ENCODE measurements at regions not wholly inside any gene's neighbourhood (a gene's known extent, or its start where the extent isn't known, plus 50 kb on each side); places are given as distances from the start of the nearest gene placed in this dataset.

DNA sequence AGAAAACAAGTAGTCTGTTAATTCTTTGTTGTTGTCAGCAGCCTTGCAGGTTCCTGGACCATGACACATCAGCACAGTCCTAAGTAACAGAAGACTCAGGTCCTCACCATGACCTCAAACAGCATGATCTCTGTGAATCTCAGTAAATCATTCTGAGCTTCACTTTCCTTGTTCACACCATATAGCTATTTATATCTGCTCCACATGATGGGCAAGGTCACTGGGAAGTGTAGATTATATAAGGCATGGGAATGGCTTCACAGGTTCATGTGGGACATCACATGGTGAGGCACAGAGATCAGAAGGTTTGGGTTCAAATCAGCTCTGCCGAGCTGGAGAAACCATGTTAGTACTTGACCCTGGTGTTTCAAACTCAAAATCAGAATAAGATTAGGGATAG lies 245.4 kb upstream of the SPTLC3 start:
- whole genome bisulfite sequencing, 2 donors, result 87 to 88% methylated on average over 1 of the region's 1 CpG
- no peak overlapping the region for H3K4me3 ChIP-seq

DNA sequence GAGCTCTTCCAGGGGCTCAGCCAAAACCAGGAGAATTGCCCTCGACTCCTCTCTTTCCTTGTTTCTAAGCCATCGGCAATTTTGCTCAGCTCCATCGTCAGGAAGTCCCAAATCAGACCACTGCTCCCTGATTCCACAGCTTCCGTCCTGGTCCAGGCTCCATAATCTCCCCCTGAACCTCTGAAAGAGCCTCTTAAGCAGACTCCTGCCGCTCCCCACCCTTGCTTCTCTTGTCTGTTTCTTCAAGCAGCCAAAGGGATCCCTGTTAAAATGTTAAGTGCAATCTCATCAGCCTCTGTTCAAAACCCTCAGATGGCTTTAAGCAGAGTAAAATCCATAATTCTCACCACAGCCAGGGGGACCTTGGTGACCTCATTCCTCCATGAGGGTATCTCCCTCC lies 244.7 kb upstream of the SPTLC3 start:
- Histone ChIP-seq H3K4me3 (no peak overlapping the region), H3K27ac (no peak overlapping the region), H3K4me1 (no peaks in the 10 kb centered on the region), H3K36me3 (no peaks in the 10 kb centered on the region), H3K9me3 (no peaks in the 10 kb centered on the region), H3K27me3 (no peaks in the 10 kb centered on the region)
- ATAC-seq (ENCODE audit: low FRiP score in 2 of 2), result no peak
- no peak for DNase-seq
- TF ChIP-seq EP300 (IDR thresholded peaks at IDR 0.05), result no peak
- TF ChIP-seq POLR2A (IDR thresholded peaks at IDR 0.05), result no peak
- TF ChIP-seq, protein P1, sequence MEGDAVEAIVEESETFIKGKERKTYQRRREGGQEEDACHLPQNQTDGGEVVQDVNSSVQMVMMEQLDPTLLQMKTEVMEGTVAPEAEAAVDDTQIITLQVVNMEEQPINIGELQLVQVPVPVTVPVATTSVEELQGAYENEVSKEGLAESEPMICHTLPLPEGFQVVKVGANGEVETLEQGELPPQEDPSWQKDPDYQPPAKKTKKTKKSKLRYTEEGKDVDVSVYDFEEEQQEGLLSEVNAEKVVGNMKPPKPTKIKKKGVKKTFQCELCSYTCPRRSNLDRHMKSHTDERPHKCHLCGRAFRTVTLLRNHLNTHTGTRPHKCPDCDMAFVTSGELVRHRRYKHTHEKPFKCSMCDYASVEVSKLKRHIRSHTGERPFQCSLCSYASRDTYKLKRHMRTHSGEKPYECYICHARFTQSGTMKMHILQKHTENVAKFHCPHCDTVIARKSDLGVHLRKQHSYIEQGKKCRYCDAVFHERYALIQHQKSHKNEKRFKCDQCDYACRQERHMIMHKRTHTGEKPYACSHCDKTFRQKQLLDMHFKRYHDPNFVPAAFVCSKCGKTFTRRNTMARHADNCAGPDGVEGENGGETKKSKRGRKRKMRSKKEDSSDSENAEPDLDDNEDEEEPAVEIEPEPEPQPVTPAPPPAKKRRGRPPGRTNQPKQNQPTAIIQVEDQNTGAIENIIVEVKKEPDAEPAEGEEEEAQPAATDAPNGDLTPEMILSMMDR (IDR thresholded peaks at IDR 0.05), result no peak
- no peak for TF ChIP-seq POLR2AphosphoS5 (IDR thresholded peaks at IDR 0.05)
- WGBS, 2 donors, result 76 to 77% methylated on average over 5 of the region's 5 CpGs

More for the DNA sequence above, 245.4 kb upstream of the SPTLC3 start:
- ATAC-seq (ENCODE audit: low FRiP score in 2 of 2) (no peak), DNase-seq (no peak)
- no peaks in the 10 kb centered on the region for H3K4me1 ChIP-seq
- no peak overlapping the region for H3K27ac ChIP-seq
- TF ChIP-seq EP300 (IDR thresholded peaks at IDR 0.05) (no peak), POLR2A (IDR thresholded peaks at IDR 0.05) (no peak), POLR2AphosphoS5 (IDR thresholded peaks at IDR 0.05) (no peak)
- TF ChIP-seq, protein P1 (IDR thresholded peaks at IDR 0.05), result no peak
- H3K36me3 ChIP-seq, result no peaks in the 10 kb centered on the region
- no peaks in the 10 kb centered on the region for H3K27me3 ChIP-seq
- H3K9me3 ChIP-seq, result no peaks in the 10 kb centered on the region

DNA sequence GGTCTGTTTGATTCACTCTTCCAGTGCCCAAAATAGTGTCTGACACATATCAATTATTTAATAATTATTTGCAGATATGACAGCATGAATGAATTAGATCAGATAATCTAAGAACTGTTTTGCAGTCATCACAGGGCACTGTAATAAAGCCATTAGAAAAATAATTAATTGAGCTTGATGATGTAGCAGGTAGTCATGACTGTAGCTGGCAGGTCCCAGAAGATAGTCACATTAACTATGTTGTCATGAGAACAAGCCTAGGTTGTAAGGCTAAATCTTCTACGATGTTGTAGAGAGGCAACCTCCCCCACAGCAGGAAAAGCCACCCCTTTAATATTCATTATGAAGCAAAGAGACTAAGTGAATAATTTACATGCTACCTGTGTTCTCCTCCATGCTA lies 243.9 kb upstream of the SPTLC3 start:
- Histone ChIP-seq H3K36me3 (no peaks in the 10 kb centered on the region), H3K4me1 (no peaks in the 10 kb centered on the region), H3K27ac (no peak overlapping the region), H3K4me3 (no peak overlapping the region), H3K9me3 (no peaks in the 10 kb centered on the region), H3K27me3 (no peaks in the 10 kb centered on the region)
- ATAC-seq (ENCODE audit: low FRiP score in 2 of 2) (no peak), DNase-seq (no peak)
- WGBS, 2 donors, result 0 to 21% methylated on average over 1 of the region's 1 CpG
- TF ChIP-seq POLR2A (IDR thresholded peaks at IDR 0.05) (no peak), POLR2AphosphoS5 (IDR thresholded peaks at IDR 0.05) (no peak), EP300 (IDR thresholded peaks at IDR 0.05) (no peak)
- TF ChIP-seq, protein P1 (IDR thresholded peaks at IDR 0.05), result no peak

DNA sequence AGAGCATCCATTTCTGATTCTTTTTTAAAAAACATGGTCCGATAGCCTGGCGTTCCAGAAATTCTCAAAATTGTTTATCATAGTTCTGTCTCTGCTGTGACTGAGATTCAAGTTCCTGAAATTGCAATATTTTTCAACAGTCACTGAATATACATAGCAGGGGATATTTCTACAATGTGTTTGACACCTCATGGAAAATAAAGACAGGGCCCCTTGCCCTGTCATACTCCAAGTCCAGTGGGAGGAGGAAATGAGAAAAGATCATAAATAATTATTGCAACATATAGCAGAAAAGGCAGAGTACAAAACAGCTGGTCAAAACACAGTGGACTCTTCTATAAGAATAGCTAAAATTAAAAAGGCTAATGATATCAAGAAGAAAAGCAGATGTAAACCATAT lies 234.8 kb upstream of the SPTLC3 start:
- no peaks in the 10 kb centered on the region for H3K27me3 ChIP-seq
- TF ChIP-seq, protein P1 (IDR thresholded peaks at IDR 0.05), result no peak
- TF ChIP-seq POLR2AphosphoS5 (IDR thresholded peaks at IDR 0.05), result no peak
- no peak for TF ChIP-seq POLR2A (IDR thresholded peaks at IDR 0.05)
- TF ChIP-seq EP300 (IDR thresholded peaks at IDR 0.05), result no peak
- ATAC-seq (ENCODE audit: low FRiP score in 2 of 2) (no peak), DNase-seq (no peak)
- H3K27ac ChIP-seq, result no peak overlapping the region
- no peaks in the 10 kb centered on the region for H3K4me1 ChIP-seq
- 71 to 77% methylated on average over 2 of the region's 2 CpGs for WGBS, 2 donors
- H3K9me3 ChIP-seq, result no peaks in the 10 kb centered on the region
- H3K36me3 ChIP-seq, result no peaks in the 10 kb centered on the region
- H3K4me3 ChIP-seq, result no peak overlapping the region

DNA sequence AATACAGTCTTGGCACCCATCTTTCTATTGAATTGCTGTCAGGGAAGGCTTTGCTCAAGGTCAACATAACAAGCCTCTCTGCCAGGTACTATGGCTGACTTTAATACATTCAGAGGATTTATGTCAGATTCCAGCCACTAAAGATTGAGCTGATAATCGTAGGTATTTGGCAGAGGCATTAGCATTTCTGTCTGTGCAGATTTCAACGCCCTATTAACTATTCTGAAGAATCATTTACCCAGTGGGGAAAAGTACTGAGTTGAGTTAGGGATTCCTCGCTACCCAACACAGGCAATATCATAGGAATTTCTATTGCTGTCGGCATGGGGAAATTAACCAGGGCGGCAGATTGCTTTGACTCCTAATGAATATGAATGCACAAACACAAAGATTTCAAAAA lies 233.7 kb upstream of the SPTLC3 start:
- WGBS, 2 donors, result 79 to 81% methylated on average over 5 of the region's 5 CpGs
- no peaks in the 10 kb centered on the region for H3K4me1 ChIP-seq
- no peak overlapping the region for H3K27ac ChIP-seq
- DNase-seq (no peak), ATAC-seq (ENCODE audit: low FRiP score in 2 of 2) (no peak)
- H3K4me3 ChIP-seq, result no peak overlapping the region
- H3K9me3 ChIP-seq, result no peaks in the 10 kb centered on the region
- H3K36me3 ChIP-seq, result no peaks in the 10 kb centered on the region
- no peak for TF ChIP-seq POLR2AphosphoS5 (IDR thresholded peaks at IDR 0.05)
- TF ChIP-seq, protein P1 (IDR thresholded peaks at IDR 0.05), result no peak
- no peak for TF ChIP-seq EP300 (IDR thresholded peaks at IDR 0.05)
- no peak for TF ChIP-seq POLR2A (IDR thresholded peaks at IDR 0.05)
- H3K27me3 ChIP-seq, result no peaks in the 10 kb centered on the region

Data from upper lobe of left lung (tissue), 6 donors.